Right cardiac atrium (tissue), 5 donors: ENCODE measurements at regions not wholly inside any gene's neighbourhood (a gene's known extent, or its start where the extent isn't known, plus 50 kb on each side); places are given as distances from the start of the nearest gene placed in this dataset.
A peak's percentile ranks its signal among the peaks of the same experiment; 100 is the strongest.
"Not testable (repeated sequence)": the region's sequence is repeated elsewhere in the genome, so short reads cannot be mapped to it uniquely, and the experiment has no call there.

ENCODE experiments used
- ATAC-seq, 2 donors: fragments of 200-7000 bp; cut with Tn5 transposase; one replicate each; pipeline versions ENCODE4 v1.8.0 to v1.9.1; 2020; ENCODE audit warnings: moderate library complexity in 2 of 2, mild to moderate bottlenecking in 1 of 2
- DNase-seq, 3 donors: peaks; one replicate each; pipeline ENCODE4 v3.0.0-alpha.2; 2020
- H3K27ac ChIP-seq: one replicate; pipeline ENCODE4 v1.5.1; 2013; ENCODE audit warnings: mild to moderate bottlenecking, low read length, control low read depth, moderate library complexity
- H3K27me3 ChIP-seq: one replicate; pipeline ENCODE4 v1.6.1; 2013; ENCODE audit not compliant: control insufficient read depth, insufficient read depth
- H3K4me1 ChIP-seq: one replicate; pipeline ENCODE4 v1.6.1; 2013; ENCODE audit warnings: low read length; ENCODE audit not compliant: control insufficient read depth, insufficient read depth
- H3K4me3 ChIP-seq: one replicate; pipeline ENCODE4 v1.5.1; 2013; ENCODE audit warnings: low read length, control low read depth
- H3K9me3 ChIP-seq: one replicate; pipeline ENCODE4 v1.6.1; 2013; ENCODE audit warnings: low read length; ENCODE audit not compliant: control insufficient read depth
- WGBS: extraction: QIAGEN DNeasy Blood & Tissue Kit; methylation state at CpG from one replicate; pipeline ENCODE4 v1.1.7; 2013; 5-methylcytosine and 5-hydroxymethylcytosine counted together
- intact Hi-C, 4 donors: fragments of 100-400 bp; cut with DNase I; formaldehyde crosslinking; loops; one replicate each; pipeline versions ENCODE4 v1.11.0 to v1.14.0; 2022 to 2023
- donor health status: healthy with polysubstance abuse.
- donor health status: DM: no; HTN: yes; CAD: no.
- donor health status: DM: no; HTN: no; CAD: no.
- donor health status: DM: no; HTN: yes; CAD: no; lungs with severe emphysema.
- donor health status: DM: yes; HTN: yes; CAD: no.

- H3K9me3 ChIP-seq = no peaks in the 10 kb centered on the region
- DNase-seq = no peak
- intact Hi-C loops = no loop called here
- H3K27ac ChIP-seq = no peak overlapping the region
- H3K4me3 ChIP-seq = no peak overlapping the region
- H3K27me3 ChIP-seq = no peaks in the 10 kb centered on the region
- H3K4me1 ChIP-seq = no peaks in the 10 kb centered on the region
- ATAC-seq = no peak
- 97% methylated on average over 1 of the region's 1 CpG for WGBS
Observed at GRCh38 chr12:96085475-96085874, 50.1 kb upstream of the LTA4H start.

- H3K4me1 ChIP-seq, H3K27me3 ChIP-seq, intact Hi-C loops, ATAC-seq, DNase-seq, H3K27ac ChIP-seq, H3K4me3 ChIP-seq, H3K9me3 ChIP-seq: not testable (repeated sequence)
Observed at GRCh38 chr12:96086190-96086589, 50.8 kb upstream of the LTA4H start.

DNA sequence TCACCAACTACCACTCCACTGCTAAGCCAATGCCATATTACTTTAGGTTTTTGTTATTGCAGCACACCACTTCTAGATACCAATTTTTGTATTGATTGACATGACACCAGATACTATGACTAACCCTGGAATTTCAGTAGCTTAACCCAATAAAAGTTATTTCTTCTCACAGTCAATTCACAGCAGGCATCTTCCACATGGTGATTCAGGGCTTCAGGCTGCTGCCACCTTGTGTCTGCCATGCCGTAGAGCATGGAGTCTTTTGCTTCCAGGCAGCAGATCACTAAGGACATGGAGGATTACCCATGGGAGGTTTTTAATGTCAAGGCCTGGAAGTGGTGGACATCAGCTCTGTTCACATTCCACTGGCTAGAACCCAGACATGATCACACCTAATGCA lies 56.4 kb upstream of the LTA4H start:
- DNase-seq (no peak), ATAC-seq (no peak)
- intact Hi-C loops = no loop called here
- Histone ChIP-seq H3K4me3 (no peak overlapping the region), H3K27ac (no peak overlapping the region), H3K9me3 (no peaks in the 10 kb centered on the region), H3K4me1 (no peaks in the 10 kb centered on the region), H3K27me3 (no peaks in the 10 kb centered on the region)
- 84% methylated on average over 1 of the region's 1 CpG for WGBS

DNA sequence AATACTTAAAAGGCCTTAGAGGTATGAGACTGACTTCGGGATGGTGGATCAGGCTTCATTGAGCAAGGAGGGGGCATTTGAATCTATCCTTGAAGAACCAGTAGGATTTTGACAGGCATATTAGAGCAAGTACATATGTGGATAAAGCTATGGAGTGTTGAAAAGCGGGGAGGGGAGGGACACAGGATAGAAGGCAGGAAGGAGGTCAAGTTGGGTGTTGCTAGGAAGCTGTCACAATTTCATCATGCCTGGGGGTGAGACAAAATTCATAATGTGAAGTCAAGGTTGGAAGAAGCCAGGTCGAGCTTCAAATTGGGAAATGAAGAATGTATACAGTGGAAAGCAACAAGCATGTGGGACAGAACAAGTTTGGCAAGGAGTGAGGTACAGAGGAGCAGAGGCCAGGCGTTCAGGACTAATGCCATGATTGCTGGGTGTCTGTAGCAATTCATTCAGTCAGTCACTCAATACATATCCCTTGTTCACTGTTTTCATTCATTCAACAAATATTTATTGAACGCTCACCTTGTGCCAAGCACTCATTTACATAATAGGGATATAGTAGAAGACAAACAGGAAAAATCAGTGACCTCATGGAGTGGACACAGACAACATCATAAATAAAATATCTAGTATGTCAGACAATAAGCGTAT lies 58.3 kb upstream of the LTA4H start:
- DNase-seq (no peak), ATAC-seq (no peak)
- H3K27me3 ChIP-seq = no peaks in the 10 kb centered on the region
- no peak overlapping the region for H3K4me3 ChIP-seq
- WGBS = 72% methylated on average over 6 of the region's 6 CpGs
- no peaks in the 10 kb centered on the region for H3K9me3 ChIP-seq
- intact Hi-C loops = no loop called here
- H3K4me1 ChIP-seq = no peaks in the 10 kb centered on the region
- H3K27ac ChIP-seq = no peak overlapping the region

DNA sequence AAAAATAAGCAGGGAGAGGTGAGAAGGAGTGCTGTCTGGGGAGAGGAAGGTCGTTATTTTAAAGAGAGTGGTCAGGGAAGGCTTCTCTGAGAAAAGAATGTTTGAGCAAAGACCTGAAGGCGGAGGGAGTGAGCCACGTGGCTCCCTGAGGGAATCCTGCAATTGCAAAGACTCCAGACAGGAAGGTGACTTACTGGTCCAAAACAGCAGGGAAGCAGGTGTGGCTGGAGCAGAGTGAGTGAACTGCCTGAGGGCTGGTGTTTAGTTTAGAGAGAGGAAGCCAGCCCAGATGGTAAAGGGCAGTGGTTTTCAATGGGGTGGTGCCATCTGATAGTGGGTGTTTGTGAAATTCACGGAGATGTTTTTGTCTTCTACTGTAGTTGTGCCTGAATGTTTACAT lies 58.8 kb upstream of the LTA4H start:
- no peak overlapping the region for H3K4me3 ChIP-seq
- ATAC-seq = peak in 1 of 2 donors; percentile 89
- no peaks in the 10 kb centered on the region for H3K27me3 ChIP-seq
- 35% methylated on average over 4 of the region's 4 CpGs for WGBS
- DNase-seq = peak in 1 of 3 donors; percentile 21
- H3K9me3 ChIP-seq = no peaks in the 10 kb centered on the region
- intact Hi-C loops = no loop called here
- H3K27ac ChIP-seq = no peak overlapping the region
- H3K4me1 ChIP-seq = no peaks in the 10 kb centered on the region

DNA sequence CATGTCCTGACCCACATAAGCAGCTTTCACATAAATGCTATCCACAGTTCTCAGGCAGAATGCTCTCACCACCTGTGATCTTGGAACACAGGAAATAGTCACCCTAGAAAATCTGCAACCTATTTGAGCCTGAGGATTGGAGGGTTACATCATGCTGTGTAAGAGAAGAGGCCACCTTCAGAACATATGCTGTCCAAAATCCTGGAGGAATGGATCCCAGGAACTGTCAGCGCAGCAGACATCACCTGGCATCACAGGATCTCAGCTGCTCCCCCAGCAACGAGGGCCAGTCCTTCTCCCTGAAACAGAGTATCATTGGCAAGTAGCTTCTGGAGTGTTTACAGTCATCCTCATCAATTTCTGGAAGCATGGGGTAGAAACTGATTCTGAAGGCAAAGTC lies 63.2 kb upstream of the LTA4H start:
- H3K4me1 ChIP-seq = peaks cover 4% of the 10 kb centered on the region
- H3K27ac ChIP-seq = no peak overlapping the region
- 65% methylated on average over 2 of the region's 2 CpGs for WGBS

GRCh38 chr12:96099421-96099820 lies 64.0 kb upstream of the LTA4H start:
- no peak overlapping the region for H3K4me3 ChIP-seq
- ATAC-seq (no peak), DNase-seq (no peak)
- H3K27me3 ChIP-seq = no peaks in the 10 kb centered on the region
- no peak overlapping the region for H3K27ac ChIP-seq
- H3K4me1 ChIP-seq = peaks cover 4% of the 10 kb centered on the region
- 51% methylated on average over 3 of the region's 3 CpGs for WGBS
- H3K9me3 ChIP-seq = no peaks in the 10 kb centered on the region
- intact Hi-C loops = no loop called here

More for the DNA sequence above, 63.2 kb upstream of the LTA4H start:
- H3K27me3 ChIP-seq = no peaks in the 10 kb centered on the region
- no peak overlapping the region for H3K4me3 ChIP-seq
- intact Hi-C loops = no loop called here
- H3K9me3 ChIP-seq = no peaks in the 10 kb centered on the region
- DNase-seq (no peak), ATAC-seq (no peak)

GRCh38 chr12:96099986-96100385 lies 64.6 kb upstream of the LTA4H start:
- Histone ChIP-seq H3K9me3 (no peaks in the 10 kb centered on the region), H3K27me3 (no peaks in the 10 kb centered on the region), H3K4me3 (no peak overlapping the region), H3K4me1 (peaks cover 4% of the 10 kb centered on the region), H3K27ac (no peak overlapping the region)
- 72% methylated on average over 7 of the region's 7 CpGs for WGBS
- DNase-seq (no peak), ATAC-seq (no peak)
- intact Hi-C loops = no loop called here

DNA sequence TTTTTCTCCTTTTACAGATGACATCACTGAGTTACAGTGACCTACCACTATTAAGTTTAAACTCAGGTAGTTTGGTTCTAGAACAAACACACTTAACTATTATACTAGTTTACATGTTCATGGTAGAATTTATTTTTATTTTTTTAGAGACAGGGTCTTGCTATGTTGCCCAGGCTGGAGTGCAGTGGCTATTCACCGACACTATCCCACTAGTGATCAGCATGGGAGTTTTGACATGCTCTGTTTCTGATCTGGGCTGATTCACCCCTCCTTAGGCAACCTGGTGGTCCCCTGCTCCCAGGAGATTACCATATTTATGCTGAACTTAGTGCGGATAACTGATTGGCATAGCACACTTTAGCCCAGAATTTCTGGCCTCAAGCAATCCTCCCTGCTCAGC lies 66.4 kb upstream of the LTA4H start:
- intact Hi-C loops = no loop called here
- no peak for ATAC-seq
- Histone ChIP-seq H3K4me1 (peaks cover 4% of the 10 kb centered on the region), H3K9me3 (no peaks in the 10 kb centered on the region), H3K27ac (no peak overlapping the region), H3K4me3 (no peak overlapping the region), H3K27me3 (no peaks in the 10 kb centered on the region)
- WGBS = over 99% methylated on average over 2 of the region's 2 CpGs
- no peak for DNase-seq

GRCh38 chr12:96103067-96103644 lies 67.8 kb upstream of the LTA4H start:
- Histone ChIP-seq H3K4me1 (peaks cover 4% of the 10 kb centered on the region), H3K9me3 (no peaks in the 10 kb centered on the region), H3K27me3 (no peaks in the 10 kb centered on the region), H3K27ac (peak overlapping the region; percentile 15), H3K4me3 (no peak overlapping the region)
- DNase-seq (peak; percentile 43 to 69 (median 65)), ATAC-seq (peak; percentile 73 to 77)
- intact Hi-C loops = no loop called here
- WGBS = 47% methylated on average over 8 of the region's 8 CpGs

- Histone ChIP-seq H3K27me3 (no peaks in the 10 kb centered on the region), H3K4me1 (peaks cover 4% of the 10 kb centered on the region), H3K27ac (no peak overlapping the region), H3K4me3 (no peak overlapping the region), H3K9me3 (no peaks in the 10 kb centered on the region)
- ATAC-seq = no peak
- no peak for DNase-seq
- intact Hi-C loops = no loop called here
- WGBS = 88% methylated on average over 7 of the region's 7 CpGs
Observed at GRCh38 chr12:96104566-96104965, 69.2 kb upstream of the LTA4H start.

- Histone ChIP-seq H3K27ac (no peak overlapping the region), H3K4me1 (peaks cover 4% of the 10 kb centered on the region), H3K4me3 (no peak overlapping the region), H3K9me3 (no peaks in the 10 kb centered on the region), H3K27me3 (no peaks in the 10 kb centered on the region)
- intact Hi-C loops = no loop called here
- no peak for DNase-seq
- WGBS = 88% methylated on average over 2 of the region's 2 CpGs
- ATAC-seq = no peak
Observed at GRCh38 chr12:96106137-96106536, 70.8 kb upstream of the LTA4H start.
